DMS 273 treated with DMSO at 0.1 percent for 48 hours (cell line): ENCODE measurements at regions not wholly inside any gene's neighbourhood (a gene's known extent, or its start where the extent isn't known, plus 50 kb on each side); places are given as distances from the start of the nearest gene placed in this dataset.
A peak's percentile ranks its signal among the peaks of the same experiment; 100 is the strongest.
"Not testable (repeated sequence)": the region's sequence is repeated elsewhere in the genome, so short reads cannot be mapped to it uniquely, and the experiment has no call there.

Source experiments
- DNase-seq: peaks from one replicate; lab custom pipeline; 2025; lab: John Stamatoyannopoulos, UW

GRCh38 chr2:138389063-138389462 is 112.5 kb upstream of the SPOPL start:
- no peak for DNase-seq

- peak; percentile 88 for DNase-seq
Measured at GRCh38 chr2:138390316-138390945, 111.1 kb upstream of the SPOPL start.

GRCh38 chr2:138391946-138392345 is 109.6 kb upstream of the SPOPL start:
- DNase-seq, result no peak

- DNase-seq, result no peak
Measured at GRCh38 chr2:138395565-138396306, 105.8 kb upstream of the SPOPL start.

- DNase-seq, result no peak
Measured at GRCh38 chr2:138396843-138397242, 104.7 kb upstream of the SPOPL start.

- DNase-seq, result no peak
Measured at GRCh38 chr2:138403431-138403927, 98.1 kb upstream of the SPOPL start.

- no peak for DNase-seq
Measured at GRCh38 chr2:138414014-138414413, 87.6 kb upstream of the SPOPL start.

GRCh38 chr2:138415985-138416384 is 85.6 kb upstream of the SPOPL start:
- no peak for DNase-seq

- no peak for DNase-seq
Measured at GRCh38 chr2:138418453-138418852, 83.1 kb upstream of the SPOPL start.

GRCh38 chr2:138421315-138421970 is 80.1 kb upstream of the SPOPL start:
- DNase-seq, result no peak

GRCh38 chr2:138421971-138422335 is 79.6 kb upstream of the SPOPL start:
- DNase-seq, result no peak

- DNase-seq, result no peak
Measured at GRCh38 chr2:138423198-138423597, 78.4 kb upstream of the SPOPL start.

GRCh38 chr2:138423745-138424144 is 77.8 kb upstream of the SPOPL start:
- DNase-seq, result no peak

- no peak for DNase-seq
Measured at GRCh38 chr2:138424436-138425140, 77.0 kb upstream of the SPOPL start.

- not testable (repeated sequence) for DNase-seq
Measured at GRCh38 chr2:138426116-138426515, 75.5 kb upstream of the SPOPL start.

GRCh38 chr2:138428710-138429440 is 72.7 kb upstream of the SPOPL start:
- DNase-seq, result no peak

- no peak for DNase-seq
Measured at GRCh38 chr2:138430181-138430580, 71.4 kb upstream of the SPOPL start.

- DNase-seq, result no peak
Measured at GRCh38 chr2:138432971-138433370, 68.6 kb upstream of the SPOPL start.

- peak; percentile 23 for DNase-seq
Measured at GRCh38 chr2:138433995-138434951, 67.3 kb upstream of the SPOPL start.

- no peak for DNase-seq
Measured at GRCh38 chr2:138435701-138436100, 65.9 kb upstream of the SPOPL start.

- DNase-seq, result no peak
Measured at GRCh38 chr2:138439733-138440132, 61.8 kb upstream of the SPOPL start.
